ENCODE measurements at regions not wholly inside any gene's neighbourhood (a gene's known extent, or its start where the extent isn't known, plus 50 kb on each side); places are given as distances from the start of the nearest gene placed in this dataset.
A peak's percentile ranks its signal among the peaks of the same experiment; 100 is the strongest.
"Not testable (repeated sequence)": the region's sequence is repeated elsewhere in the genome, so short reads cannot be mapped to it uniquely, and the experiment has no call there.

DNA sequence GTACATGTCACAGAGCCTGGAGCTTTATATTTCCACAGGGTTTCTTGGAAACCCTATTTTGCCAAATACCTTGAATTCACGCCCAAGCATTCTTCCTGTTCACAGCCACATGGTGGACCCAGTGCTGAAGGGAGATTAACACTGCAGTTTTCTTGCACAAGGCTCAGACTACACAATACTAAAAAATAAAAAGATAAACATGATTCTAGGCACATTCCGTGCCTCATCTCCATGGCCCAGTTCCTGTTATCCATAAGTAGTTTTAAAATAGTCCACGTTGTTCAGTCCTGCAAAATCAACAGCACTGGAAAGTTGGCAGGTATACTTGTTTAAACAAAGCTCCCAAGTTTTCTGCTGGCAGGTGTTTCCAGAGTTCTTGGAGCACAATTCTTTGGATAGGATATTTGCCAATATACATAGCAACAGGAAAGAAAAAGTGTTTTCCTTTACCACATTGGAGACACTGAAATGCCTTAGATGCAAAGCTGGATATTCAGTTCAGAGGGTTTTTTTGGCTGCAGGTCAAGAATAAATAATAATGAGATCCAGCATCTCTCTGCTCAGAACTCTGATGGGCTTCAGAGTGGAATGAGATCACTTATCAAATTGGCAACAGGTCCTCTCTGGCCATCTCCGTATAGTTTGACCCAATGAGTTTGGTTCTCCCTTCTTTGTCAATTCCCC, 88.1 kb upstream of the TGFBR2 start:
- DNase-seq (ENCODE audit: low read depth in 2 of 2): peak; percentile 100

DNA sequence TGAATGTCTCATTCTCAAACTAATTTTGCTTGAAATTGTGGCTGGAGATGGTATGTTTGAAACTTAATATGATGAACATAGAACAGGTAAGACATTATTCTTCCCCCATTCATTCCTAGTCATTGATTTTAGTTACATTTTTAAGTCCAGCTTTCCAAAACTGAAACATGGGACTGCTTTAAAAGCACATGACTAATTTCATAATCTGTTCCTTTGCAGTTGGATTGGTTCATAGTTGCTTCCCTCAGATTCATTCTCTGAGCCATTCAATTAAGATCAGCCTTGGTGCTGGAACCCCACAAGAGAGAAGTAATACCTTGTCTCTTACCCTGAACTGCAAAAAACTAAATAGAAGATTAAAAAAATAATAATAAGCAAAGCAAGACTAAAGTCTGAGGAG, 87.5 kb upstream of the TGFBR2 start:
- DNase-seq (ENCODE audit: low read depth in 2 of 2): peak in 1 of 2 donors; percentile 71

DNA sequence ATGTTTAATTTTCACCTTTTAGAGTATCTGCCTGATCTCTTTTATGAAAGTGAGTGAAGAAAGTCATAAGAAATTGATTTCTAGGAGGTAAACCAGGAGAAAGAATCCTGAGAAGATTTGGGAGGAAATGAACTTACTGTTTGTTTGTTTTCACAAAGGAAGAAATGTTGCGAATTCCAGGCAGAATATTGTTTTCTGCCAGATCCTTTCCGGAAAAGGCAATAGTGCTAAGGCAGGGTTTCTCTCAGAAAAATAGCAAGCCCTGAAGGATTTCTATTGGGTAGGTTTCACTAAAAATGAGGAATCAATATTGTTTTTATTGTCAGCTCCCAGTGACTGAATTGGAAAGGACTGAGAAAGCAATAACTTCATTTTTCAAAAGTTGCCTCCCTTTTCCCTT, 85.7 kb upstream of the TGFBR2 start:
- DNase-seq (ENCODE audit: low read depth in 2 of 2): peak in 1 of 2 donors; percentile 73

DNA sequence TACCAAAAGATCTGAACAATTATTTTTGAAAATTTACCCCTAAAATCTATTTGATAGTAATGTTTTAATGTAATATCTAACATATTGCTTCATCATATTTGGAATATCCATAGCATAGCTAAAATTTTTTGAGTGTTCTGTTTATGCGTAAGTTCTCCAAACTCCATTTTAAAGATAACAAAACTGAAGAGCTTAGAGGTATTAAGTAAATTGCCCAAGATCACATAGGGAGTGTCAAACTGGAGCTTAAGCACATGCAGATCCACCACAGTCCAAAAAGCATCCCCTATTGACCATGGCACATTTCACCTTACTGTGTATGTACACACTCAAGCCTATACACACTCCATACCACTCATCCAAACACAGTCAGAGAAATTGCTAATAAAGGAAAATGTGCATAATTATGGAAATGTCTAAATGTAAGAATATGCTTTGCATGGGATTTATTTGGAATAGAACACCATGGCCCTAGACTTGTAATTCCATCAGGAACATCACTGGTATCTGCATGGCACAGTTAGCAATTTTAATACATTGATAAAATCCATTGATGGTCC, 85.2 kb upstream of the TGFBR2 start:
- DNase-seq (ENCODE audit: low read depth in 2 of 2): no peak

DNA sequence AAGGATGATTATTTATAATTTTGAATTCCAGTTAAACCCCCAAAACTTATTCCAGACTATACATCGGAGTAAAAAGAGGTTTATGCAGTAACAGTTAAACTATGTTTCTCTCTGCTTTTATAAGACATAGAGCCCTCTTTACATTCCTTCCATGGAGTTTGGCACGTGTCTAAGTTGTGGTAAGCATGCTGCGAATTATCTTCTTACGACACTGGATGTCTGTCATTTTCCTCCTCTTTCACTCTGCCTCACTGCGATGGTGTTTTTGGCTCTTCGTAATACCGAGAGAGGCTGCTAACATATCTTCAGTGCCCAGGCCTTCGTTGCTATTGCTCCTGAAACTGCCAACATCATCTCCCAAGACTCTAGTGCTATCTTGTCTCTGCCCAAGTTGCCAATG, 83.9 kb upstream of the TGFBR2 start:
- no peak for DNase-seq (ENCODE audit: low read depth in 2 of 2)

DNA sequence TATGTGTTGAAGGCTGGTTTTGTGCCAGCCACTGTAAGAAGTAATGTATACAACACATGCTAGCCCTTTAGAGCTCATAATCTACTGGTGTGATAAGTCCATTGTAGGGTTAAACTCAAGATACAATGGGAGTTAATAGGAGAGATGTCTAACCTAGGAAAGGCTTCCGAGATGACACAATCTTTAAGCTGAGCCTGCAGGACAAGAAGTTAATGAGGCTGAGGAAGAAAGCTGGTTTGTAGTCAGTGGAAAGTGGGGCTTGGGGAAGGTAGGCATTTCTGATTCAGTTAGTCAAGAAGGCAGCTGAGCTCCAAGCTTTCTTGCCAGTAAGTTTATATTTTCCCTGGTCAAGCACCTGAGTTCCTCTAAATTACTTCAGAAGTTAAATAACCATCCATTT, 83.0 kb upstream of the TGFBR2 start:
- DNase-seq (ENCODE audit: low read depth in 2 of 2): no peak

DNA sequence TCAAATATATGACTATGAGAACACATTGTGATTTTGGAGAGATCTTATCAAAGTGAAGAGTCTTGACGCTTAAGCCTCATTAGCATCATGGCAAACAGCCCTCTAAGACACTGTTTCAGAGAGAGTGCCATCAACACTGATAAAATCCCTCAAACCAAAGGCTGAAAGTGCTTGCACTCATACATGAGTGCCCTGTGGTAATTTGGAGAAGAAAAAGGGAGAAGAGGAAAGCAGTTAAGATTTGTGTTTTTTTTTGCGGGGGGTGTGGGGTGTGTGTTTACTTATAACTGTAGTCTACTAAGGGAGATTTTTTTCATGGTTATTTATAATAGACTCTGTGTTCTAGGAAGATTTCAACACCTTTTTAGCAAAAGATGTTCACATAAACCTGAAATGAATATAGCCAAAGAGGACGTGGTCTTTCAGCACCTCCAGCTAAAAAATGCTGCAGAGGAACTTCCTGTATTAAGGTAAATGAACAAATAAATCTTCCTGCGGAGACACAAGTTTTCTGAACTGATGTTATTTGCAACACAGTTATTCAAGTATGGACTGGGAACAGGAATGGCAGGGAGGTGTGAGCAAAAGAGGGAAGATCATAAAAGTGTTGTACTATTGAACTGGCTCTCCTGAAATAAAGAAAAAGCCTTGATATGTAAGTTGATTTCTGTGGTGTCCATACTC, 81.9 kb upstream of the TGFBR2 start:
- DNase-seq (ENCODE audit: low read depth in 2 of 2): peak in 1 of 2 donors; percentile 52

DNA sequence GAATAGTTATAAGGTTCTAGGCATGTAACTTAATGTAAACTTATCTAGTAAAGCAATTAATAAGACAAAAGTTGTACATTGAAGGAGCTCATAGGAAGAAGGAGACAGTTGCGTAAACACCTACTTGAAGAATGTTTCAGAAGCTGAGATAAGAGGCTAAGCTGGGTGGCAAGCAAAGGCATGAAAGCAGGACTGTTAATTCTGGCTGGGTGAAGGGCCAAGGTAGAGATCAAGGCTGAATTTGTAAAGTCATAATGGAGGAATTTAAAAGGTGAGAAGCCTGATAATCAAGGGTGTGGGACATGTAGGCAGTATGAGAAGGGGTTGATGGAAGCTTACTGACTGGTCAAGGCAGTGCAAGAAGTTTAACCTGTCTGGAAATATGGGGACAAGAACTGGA, 80.4 kb upstream of the TGFBR2 start:
- no peak for DNase-seq (ENCODE audit: low read depth in 2 of 2)

DNA sequence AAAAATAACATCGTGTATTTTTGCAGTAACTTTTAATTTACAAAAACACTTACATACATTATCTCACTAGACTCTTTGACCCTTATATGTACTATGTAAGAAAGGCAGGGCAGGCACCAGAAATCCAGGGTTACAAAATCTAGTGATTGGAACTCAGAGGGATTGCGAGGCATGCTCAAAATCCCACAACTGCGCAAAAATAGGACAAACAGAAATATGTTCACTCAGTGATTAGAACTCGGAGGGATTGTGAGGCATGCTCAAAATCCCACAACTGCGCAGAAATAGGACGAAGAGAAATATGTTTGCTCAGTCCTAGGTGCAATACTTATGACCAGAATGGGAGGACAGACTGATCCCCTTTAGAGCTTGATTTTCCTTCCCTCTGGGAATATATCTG, 79.2 kb upstream of the TGFBR2 start:
- no peak for DNase-seq (ENCODE audit: low read depth in 2 of 2)

DNA sequence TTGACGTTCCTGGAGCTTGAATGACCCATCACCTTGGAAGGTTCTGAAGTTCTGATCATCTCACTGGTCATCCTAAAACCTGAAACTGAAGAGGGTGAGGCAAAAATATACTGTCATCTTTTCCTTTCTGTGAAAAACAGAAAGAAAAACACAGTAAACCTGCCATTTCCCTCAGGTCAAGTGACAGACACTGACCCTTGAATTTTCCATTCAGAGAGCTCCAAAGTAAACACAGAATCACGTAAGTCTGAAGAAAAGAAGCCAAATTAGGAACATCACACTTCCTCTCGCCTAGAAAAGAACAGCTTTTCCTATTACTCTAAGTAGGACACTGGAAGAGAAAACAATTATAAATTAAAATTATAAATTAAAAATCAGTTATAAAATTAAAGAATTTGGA, 78.7 kb upstream of the TGFBR2 start:
- peak; percentile 96 for DNase-seq (ENCODE audit: low read depth in 2 of 2)

DNA sequence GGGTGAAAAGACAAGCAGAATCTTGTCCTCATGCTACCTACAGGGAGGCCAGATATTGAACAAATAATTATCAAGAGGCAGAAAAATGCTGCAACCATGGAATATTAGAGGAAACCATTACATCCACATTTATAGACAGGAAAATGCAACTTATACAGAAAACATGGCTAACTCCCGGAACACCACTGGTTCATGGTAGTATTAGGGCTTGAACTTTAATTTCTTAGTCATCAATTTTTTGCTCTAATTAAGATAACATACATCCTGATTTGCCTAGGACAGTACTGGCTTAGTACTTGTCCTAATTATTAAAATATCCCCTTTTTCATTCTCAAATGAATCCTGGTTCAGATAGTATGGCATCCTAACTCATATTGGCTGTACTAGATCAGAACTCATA, 76.3 kb upstream of the TGFBR2 start:
- DNase-seq (ENCODE audit: low read depth in 2 of 2): no peak

DNA sequence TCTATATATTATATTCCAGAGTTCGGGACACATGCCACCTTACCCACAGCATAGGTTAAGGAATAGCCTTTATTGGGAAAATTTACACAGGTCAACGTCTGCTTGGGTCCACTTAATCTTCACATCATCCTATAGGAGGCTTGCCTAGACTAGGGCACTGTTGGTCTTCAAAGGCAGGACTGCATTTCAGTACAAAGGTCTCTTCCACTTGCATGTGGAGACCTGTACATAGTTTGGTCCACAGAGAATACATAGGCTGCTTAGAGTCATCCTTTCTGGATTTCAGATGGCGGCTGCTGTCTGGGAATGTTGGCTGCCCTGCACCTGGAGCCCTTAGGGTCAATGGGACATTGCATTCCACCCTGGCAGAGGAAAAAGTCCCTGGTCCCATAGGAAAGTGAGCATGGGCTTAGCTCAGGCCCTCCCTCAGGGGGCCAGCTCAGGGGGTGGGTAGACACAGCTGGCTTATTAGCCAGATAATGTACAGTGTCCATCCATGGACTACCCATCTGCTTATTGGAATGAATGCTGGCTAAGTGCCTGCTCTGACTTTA, 75.3 kb upstream of the TGFBR2 start:
- DNase-seq (ENCODE audit: low read depth in 2 of 2): no peak

DNA sequence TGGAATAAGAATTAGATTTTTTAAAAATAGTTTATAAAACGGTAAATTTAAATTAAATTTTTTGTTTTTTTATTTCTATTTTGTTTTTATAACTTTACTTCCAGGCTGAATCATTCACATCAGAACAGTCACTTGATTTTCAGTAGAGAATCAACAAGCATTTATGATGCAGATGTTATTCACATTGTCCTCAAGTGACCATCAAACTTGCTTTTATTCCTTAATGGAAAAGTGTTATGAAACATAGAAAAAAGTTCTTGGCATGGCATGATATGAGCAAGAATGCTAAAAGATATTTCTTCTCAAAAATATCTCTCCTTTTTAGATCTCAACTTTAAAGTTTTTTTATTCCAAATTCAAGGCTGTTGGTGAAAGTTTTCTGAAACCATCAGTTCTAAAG, 70.9 kb upstream of the TGFBR2 start:
- peak in 1 of 2 donors; percentile 42 for DNase-seq (ENCODE audit: low read depth in 2 of 2)

DNA sequence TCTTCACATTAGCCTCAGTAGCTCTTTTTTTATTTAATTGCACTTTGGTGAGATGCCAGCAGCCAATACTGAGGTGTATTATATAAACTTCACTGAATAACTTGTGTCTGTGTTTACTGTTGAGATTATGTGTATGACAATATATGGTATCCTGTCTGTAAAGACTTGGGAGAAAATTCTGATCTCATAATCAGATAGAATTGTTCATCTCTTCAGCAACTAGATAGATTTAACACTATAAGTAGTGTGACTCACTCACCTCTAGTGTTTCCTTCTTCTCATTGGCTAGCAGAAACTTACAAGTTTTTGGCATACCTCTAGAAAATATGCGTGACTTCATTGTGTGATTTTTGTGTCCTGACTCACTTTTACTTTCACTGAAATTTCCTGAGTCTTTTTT, 67.6 kb upstream of the TGFBR2 start:
- peak; percentile 52 to 96 for DNase-seq (ENCODE audit: low read depth in 2 of 2)

DNA sequence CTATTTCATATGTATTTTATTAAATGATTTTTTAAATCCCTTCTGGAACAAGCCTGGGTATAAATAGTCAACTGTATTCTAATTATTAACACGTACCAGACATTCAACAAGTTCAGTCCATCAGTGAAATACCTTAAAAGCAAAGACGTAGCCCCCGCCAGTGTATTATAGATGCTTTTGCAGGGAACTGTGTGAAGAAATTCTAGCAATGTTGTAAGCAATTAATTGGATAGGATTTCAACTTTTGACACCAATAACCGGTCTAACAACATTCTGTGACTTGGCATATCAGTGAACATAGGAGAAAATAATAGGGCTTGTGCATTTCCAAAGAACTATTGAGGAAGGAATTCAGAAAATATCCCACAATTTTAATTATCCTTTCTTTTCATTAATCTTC, 67.2 kb upstream of the TGFBR2 start:
- no peak for DNase-seq (ENCODE audit: low read depth in 2 of 2)

DNA sequence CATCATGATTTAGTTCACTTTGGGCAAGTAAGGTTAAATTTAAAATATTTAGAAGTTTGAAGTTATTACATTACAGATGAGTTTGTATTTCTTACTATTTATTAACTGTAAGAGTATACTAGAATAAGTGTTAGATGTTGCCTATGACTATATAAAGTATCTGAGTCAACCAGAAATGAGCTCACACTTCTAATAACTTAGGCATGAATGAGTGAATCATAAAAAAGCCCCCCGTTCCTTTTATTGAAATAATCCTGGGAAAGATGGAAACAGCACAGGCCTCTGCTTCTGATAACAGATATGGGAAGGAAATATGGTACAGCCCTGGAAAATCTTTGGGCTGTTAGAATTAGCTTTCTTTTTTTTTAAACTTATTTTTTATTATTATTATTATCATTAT, 66.6 kb upstream of the TGFBR2 start:
- peak in 1 of 2 donors; percentile 93 for DNase-seq (ENCODE audit: low read depth in 2 of 2)

DNA sequence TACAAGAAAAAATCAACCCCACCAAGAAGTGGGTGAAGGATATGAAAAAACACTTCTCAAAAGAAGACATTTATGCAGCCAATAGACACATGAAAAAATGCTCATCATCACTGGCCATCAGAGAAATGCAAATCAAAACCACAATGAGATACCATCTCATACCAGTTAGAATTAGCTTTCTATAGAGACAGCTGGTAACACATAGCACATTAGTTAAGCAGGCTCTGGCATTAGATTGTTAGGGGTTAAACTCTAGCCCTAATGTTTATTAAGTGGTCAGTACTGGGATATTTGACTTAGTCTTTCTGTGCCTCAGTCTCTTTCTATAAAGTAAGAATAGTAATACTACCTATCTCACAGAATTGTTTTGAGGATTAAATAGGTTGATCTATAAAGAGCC, 65.2 kb upstream of the TGFBR2 start:
- not testable (repeated sequence) for DNase-seq (ENCODE audit: low read depth in 2 of 2)

DNA sequence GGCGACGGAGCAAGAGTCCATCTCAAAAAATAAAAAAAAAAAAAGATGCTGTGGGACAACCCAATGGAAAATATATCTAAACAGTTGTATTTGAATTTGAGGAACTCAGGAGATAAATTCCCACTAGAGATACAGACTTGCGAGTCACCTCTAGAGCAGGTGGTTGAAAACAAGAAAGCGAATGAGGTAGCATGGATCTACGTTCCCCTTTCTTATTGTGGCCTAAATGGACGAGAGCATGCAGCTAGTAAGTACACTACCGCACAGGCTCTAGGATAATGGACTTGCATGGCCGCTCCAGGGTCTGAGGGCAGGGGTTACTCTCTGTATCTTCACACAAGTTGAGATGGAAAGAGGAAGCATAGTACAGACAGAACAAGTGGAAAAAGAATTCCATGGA, 63.5 kb upstream of the TGFBR2 start:
- DNase-seq (ENCODE audit: low read depth in 2 of 2): no peak

DNA sequence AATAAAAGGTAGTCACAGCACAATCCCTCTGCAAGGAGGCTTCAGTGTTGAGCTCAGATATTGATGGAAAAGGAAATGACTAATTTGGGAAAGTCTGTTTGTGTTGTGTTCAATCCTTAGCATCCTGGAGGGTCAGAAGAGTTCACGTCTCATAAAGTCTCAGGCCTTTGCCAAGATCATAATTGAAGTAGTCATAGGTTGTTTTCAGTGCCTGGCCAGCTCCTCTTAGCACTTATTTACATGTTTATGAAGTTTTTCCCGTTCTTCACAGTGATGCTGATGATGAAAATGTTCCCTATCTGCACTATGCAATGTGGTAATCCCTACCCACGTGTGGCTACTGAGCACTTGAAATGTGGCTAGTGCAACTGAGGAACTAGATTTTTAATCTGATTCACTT, 61.6 kb upstream of the TGFBR2 start:
- DNase-seq (ENCODE audit: low read depth in 2 of 2): peak in 1 of 2 donors; percentile 98

DNA sequence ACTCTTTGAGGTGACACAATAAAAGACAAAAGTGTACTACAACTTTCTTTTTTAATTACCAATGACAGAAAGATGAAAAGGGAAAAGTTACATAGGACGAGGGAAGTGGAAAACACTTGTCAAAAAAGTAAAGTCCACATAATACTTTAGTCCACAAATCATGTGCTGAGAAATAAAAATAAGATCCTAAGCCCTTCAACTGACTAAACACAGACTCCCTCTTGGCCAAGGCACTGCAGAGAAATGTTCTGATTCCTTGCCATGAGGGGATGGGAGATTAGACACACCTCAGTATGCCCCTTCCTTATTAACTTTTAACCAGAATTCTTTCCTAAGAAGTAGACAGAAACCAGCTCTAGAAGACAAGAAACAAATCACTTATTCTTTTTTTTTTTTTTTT, 59.5 kb upstream of the TGFBR2 start:
- DNase-seq (ENCODE audit: low read depth in 2 of 2): no peak

DNA sequence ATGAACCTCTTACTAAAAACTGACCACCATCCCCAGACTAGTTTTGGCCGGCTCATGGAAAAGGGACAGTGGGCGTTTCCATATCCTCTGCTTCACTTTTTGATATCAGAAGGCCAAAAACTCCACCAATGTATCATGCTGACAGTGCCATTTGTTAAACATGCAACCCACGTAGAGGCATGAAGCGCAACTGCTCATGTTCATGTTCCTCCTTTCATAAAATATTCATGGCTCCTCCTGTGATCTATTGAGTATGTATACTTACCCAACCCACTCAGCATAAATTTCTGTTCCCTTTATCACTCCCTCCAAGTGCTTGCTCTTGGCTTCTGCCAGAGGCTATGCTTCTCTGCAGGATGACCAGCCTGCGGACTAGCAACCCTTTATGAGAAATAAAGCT, 58.7 kb upstream of the TGFBR2 start:
- no peak for DNase-seq (ENCODE audit: low read depth in 2 of 2)

DNA sequence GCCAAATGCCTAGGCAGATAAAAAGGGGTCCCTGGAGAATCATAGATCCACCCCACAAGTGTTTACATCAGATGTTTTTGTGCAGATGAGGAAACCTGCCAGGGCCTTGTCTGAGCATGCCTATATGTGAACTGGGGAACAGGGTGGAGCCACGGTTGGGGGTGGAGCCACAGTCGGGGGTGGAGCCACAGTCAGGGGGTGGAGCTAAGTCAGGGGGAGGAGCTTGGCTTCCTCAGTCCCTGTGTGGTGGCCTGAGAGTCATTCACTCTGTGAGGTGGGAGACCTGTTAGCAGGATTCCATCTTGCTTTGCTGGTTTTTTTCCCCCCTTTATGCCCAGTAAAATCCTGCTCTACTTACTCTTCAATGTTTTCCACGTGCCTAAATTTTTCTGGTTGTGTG, 57.8 kb upstream of the TGFBR2 start:
- DNase-seq (ENCODE audit: low read depth in 2 of 2): no peak

DNA sequence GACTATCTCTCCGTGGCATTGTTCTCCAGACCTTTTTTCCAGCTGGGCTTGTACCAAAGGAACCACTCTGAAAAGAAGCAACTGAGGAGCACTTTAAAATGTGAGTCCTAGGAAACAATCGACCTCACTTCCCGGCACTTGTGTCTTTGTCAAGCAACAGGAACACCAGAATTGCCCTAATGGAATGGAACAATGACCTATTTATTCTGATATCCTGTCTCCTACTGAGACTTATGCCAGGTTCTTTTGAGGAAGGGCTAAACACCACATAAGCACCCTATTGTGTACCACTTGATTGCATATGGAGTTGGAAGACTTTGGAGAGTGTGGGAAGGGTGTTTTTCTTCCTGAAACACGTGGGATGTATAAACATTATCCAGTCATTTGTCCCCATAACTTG, 56.8 kb upstream of the TGFBR2 start:
- peak in 1 of 2 donors; percentile 64 for DNase-seq (ENCODE audit: low read depth in 2 of 2)
